Osteoblast (primary cell): ENCODE measurements at regions not wholly inside any gene's neighbourhood (a gene's known extent, or its start where the extent isn't known, plus 50 kb on each side); places are given as distances from the start of the nearest gene placed in this dataset.

ENCODE experiments used
- DNase-seq: peaks from one replicate; pipeline ENCODE4 v3.0.0; 2011; ENCODE audit warnings: low spot score, mixed read lengths; ENCODE audit not compliant: insufficient read length; ENCODE audit errors: missing footprints
- H2AFZ ChIP-seq: 2 replicates; pipeline ENCODE4 v1.6.0; 2011; ENCODE audit warnings: mild to moderate bottlenecking, low read length
- H3K27ac ChIP-seq: 2 replicates; pipeline ENCODE4 v1.5.1; 2011; ENCODE audit warnings: mild to moderate bottlenecking, low read depth, low read length, moderate library complexity
- H3K27me3 ChIP-seq: 2 replicates; pipeline ENCODE4 v1.6.0; 2012; ENCODE audit warnings: mild to moderate bottlenecking, control low read depth, inconsistent platforms, low read length, moderate library complexity; ENCODE audit not compliant: insufficient read depth
- H3K36me3 ChIP-seq: 2 replicates; pipeline ENCODE4 v1.5.1; 2011; ENCODE audit warnings: mild to moderate bottlenecking, low read length, control low read depth, moderate library complexity; ENCODE audit not compliant: insufficient read depth
- H3K4me1 ChIP-seq: 2 replicates; pipeline ENCODE4 v1.5.1; 2011; ENCODE audit warnings: mild to moderate bottlenecking, low read length, control low read depth, moderate library complexity; ENCODE audit not compliant: insufficient read depth
- H3K4me2 ChIP-seq: 2 replicates; pipeline ENCODE4 v1.6.0; 2011; ENCODE audit warnings: mild to moderate bottlenecking, low read length; ENCODE audit not compliant: insufficient read depth
- H3K4me3 ChIP-seq: fragments of 200-600 bp; sonication (generic); 3 replicates; pipeline ENCODE4 v1.5.1; 2012; ENCODE audit warnings: mild to moderate bottlenecking, low read length, inconsistent platforms; ENCODE audit not compliant: insufficient read depth
- H3K79me2 ChIP-seq: 2 replicates; pipeline ENCODE4 v1.6.0; 2012; ENCODE audit warnings: mild to moderate bottlenecking, low read length, control low read depth, inconsistent platforms; ENCODE audit not compliant: insufficient read depth
- H3K9me3 ChIP-seq: 2 replicates; pipeline ENCODE4 v1.5.1; 2011; ENCODE audit warnings: low read depth, low read length, control low read depth
- H4K20me1 ChIP-seq: 2 replicates; pipeline ENCODE4 v1.6.0; 2012; ENCODE audit warnings: mild to moderate bottlenecking, low read length, control low read depth; ENCODE audit not compliant: insufficient read depth
- TF ChIP-seq, protein P1 (sequence below): IDR thresholded peaks from 2 replicates; pipeline ENCODE4 v1.5.1; 2011; ENCODE audit warnings: mild to moderate bottlenecking, low read depth, low read length, moderate library complexity; ENCODE audit errors: extremely low read depth

- no peaks in the 10 kb centered on the region for H3K36me3 ChIP-seq
- DNase-seq, result no peak
- H2AFZ ChIP-seq, result no peak overlapping the region
- H3K27me3 ChIP-seq, result no peaks in the 10 kb centered on the region
- H3K4me2 ChIP-seq, result no peak overlapping the region
- no peaks in the 10 kb centered on the region for H3K9me3 ChIP-seq
- no peaks in the 10 kb centered on the region for H3K79me2 ChIP-seq
- no peaks in the 10 kb centered on the region for H4K20me1 ChIP-seq
- no peaks in the 10 kb centered on the region for H3K4me1 ChIP-seq
- no peak overlapping the region for H3K4me3 ChIP-seq
- TF ChIP-seq, protein P1, sequence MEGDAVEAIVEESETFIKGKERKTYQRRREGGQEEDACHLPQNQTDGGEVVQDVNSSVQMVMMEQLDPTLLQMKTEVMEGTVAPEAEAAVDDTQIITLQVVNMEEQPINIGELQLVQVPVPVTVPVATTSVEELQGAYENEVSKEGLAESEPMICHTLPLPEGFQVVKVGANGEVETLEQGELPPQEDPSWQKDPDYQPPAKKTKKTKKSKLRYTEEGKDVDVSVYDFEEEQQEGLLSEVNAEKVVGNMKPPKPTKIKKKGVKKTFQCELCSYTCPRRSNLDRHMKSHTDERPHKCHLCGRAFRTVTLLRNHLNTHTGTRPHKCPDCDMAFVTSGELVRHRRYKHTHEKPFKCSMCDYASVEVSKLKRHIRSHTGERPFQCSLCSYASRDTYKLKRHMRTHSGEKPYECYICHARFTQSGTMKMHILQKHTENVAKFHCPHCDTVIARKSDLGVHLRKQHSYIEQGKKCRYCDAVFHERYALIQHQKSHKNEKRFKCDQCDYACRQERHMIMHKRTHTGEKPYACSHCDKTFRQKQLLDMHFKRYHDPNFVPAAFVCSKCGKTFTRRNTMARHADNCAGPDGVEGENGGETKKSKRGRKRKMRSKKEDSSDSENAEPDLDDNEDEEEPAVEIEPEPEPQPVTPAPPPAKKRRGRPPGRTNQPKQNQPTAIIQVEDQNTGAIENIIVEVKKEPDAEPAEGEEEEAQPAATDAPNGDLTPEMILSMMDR, result no peak
- H3K27ac ChIP-seq, result no peak overlapping the region
Observed at GRCh38 chr18:75529394-75529793, 101.9 kb upstream of the SMIM21 start.

DNA sequence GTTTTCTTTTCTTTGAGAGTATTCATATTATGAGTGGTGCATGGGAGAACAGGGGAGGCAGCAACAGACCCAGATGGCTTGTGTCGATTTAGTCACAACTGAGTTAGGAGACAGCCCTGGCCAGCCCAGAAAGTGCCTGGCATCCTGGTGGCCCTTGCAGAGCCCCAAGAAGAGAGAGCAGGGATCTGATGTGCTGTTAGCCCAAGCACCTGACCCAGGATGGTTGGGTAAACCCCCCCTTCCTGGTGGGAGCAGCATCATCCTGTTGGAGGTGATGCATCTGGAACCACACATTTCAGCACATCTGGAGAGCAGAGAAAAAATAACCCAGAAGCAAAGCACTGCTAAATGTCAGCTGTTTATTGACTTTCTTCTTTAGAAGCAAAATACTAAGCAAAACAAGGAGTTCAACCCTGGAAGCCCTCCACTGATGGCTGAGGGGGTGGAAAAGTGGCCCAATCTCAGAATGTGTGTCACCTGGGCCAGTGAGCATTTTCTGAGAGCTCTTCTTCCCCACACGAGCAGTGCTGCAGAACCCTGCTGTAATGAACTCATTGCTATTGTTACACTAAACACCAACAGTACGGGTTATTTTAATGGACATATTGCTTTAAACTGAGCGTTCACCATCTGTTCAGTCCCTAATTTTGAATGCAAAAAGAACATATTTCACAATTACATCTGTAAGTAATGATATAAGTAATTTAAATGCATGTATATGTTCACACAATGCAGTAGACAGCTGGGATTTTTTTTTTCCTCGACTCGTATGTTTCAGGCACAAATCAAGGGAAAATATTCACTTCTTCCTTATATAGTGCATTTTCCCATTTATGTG is 100.6 kb upstream of the SMIM21 start:
- no peaks in the 10 kb centered on the region for H3K27me3 ChIP-seq
- H4K20me1 ChIP-seq, result no peaks in the 10 kb centered on the region
- no peaks in the 10 kb centered on the region for H3K9me3 ChIP-seq
- DNase-seq, result no peak
- no peak overlapping the region for H2AFZ ChIP-seq
- H3K4me1 ChIP-seq, result no peaks in the 10 kb centered on the region
- no peaks in the 10 kb centered on the region for H3K79me2 ChIP-seq
- no peaks in the 10 kb centered on the region for H3K36me3 ChIP-seq
- TF ChIP-seq, protein P1, result no peak
- H3K4me3 ChIP-seq, result no peak overlapping the region
- H3K27ac ChIP-seq, result no peak overlapping the region
- H3K4me2 ChIP-seq, result no peak overlapping the region

DNA sequence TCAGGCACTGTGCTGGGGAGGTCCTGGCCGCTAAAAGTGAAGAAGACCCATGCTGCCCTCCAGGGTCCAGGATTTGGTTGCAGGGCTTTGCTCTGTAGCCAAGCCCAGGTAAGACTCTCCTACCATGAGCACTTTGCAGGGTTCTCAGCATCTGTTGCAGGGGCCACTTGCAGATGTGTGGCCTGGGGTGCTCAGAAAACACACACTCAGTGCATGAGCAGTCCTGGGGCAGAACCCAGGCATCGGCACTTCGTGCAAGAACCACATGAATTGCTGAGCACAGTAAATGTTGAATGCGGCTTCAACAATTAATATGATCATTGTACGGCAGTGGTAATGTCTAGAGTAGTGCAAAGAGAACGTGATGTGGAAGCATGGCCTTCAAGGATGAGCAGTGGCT is 98.5 kb upstream of the SMIM21 start:
- Histone ChIP-seq H4K20me1 (no peaks in the 10 kb centered on the region), H3K79me2 (no peaks in the 10 kb centered on the region), H3K27me3 (no peaks in the 10 kb centered on the region), H2AFZ (no peak overlapping the region), H3K36me3 (no peaks in the 10 kb centered on the region), H3K27ac (no peak overlapping the region), H3K9me3 (no peaks in the 10 kb centered on the region), H3K4me3 (no peak overlapping the region), H3K4me2 (no peak overlapping the region), H3K4me1 (no peaks in the 10 kb centered on the region)
- DNase-seq, result no peak
- TF ChIP-seq, protein P1, result no peak

DNA sequence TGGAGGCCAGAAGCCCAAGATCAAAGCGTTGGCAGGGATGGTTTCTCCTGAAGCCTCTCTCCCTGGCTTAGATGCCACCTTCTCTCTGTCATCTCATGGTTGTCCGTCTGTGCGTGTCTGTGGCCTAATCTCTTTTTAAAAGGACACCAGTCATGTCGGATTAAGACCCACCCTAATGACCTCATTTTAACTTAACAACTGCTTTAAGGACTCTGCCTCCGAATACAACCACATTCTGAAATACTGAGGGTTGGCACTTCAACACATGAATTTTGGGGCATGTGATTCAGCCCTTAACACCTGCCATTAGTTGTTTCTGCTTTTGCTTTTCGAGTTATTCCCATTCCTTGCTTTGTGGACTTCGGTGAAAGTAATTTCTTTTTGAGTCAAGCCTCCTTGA is 97.8 kb upstream of the SMIM21 start:
- no peaks in the 10 kb centered on the region for H3K79me2 ChIP-seq
- no peaks in the 10 kb centered on the region for H3K9me3 ChIP-seq
- H3K4me2 ChIP-seq, result no peak overlapping the region
- no peak overlapping the region for H3K4me3 ChIP-seq
- DNase-seq, result no peak
- TF ChIP-seq, protein P1, result no peak
- H3K27ac ChIP-seq, result no peak overlapping the region
- no peaks in the 10 kb centered on the region for H3K27me3 ChIP-seq
- no peaks in the 10 kb centered on the region for H4K20me1 ChIP-seq
- no peaks in the 10 kb centered on the region for H3K4me1 ChIP-seq
- no peak overlapping the region for H2AFZ ChIP-seq
- no peaks in the 10 kb centered on the region for H3K36me3 ChIP-seq
